ENCODE measurements at regions not wholly inside any gene's neighbourhood (a gene's known extent, or its start where the extent isn't known, plus 50 kb on each side); places are given as distances from the start of the nearest gene placed in this dataset.
A peak's percentile ranks its signal among the peaks of the same experiment; 100 is the strongest.

DNA sequence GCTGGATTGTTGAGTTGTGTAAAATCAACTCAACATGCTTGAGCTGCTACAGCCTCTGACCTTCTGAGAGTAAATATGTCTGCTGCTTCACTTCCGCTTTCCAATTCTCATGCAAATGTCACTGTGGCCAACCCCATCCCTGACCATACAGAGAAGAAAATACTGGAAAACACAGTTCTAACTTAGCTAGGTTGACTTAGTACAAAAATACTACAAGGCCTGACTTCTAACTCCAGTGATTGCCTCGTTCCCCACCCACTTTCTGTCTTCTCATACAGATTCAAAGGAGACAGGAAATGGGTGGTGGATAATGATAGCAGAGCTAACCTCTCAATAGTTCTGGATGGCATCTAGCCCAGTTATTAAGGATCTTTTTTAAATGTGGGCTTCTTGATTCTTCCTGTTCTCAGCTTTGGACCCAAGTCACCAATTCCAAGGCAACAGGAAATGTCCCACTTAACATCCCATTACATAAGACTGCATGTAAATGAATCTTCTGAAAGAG is 226.6 kb upstream of the SLC24A2 start:
- Histone ChIP-seq H3K9me2 (ENCODE audit: low read depth, low read length) (no peaks in the 10 kb centered on the region), H3K4me3 (ENCODE audit: low read depth, low read length, poor library complexity, severe bottlenecking) (no peak overlapping the region), H3K4me1 (ENCODE audit: insufficient read depth, low read length, severe bottlenecking) (peaks cover 7% of the 10 kb centered on the region), H3K36me3 (ENCODE audit: insufficient read depth, low read length) (no peaks in the 10 kb centered on the region), H3K9ac (ENCODE audit: low read length) (no peak overlapping the region), H3K27ac (ENCODE audit: low read depth, low read length, poor library complexity, severe bottlenecking) (no peak overlapping the region), H3K27me3 (ENCODE audit: insufficient read depth, low read length) (no peaks in the 10 kb centered on the region), H4K20me1 (ENCODE audit: insufficient read depth, low read length) (no peaks in the 10 kb centered on the region), H3F3A (ENCODE audit: insufficient read depth, low read length) (no peaks in the 10 kb centered on the region), H3K4me2 (ENCODE audit: low read length) (0 out of 2 replicates have a peak overlapping the region, but pooled peaks have one; percentile 4), H3K9me3 (ENCODE audit: low read length) (0 out of 2 replicates have a peak, but pooled peaks cover 3% of the 10 kb centered on the region), H2AFZ (ENCODE audit: low read length) (peak overlapping the region; percentile 3; the same call in 1 of the 2 replicates), H3K79me2 (ENCODE audit: insufficient read depth, low read length) (no peaks in the 10 kb centered on the region)
- no peak for TF ChIP-seq EZH2 (IDR thresholded peaks at IDR 0.05; ENCODE audit: borderline replicate concordance, low read length)
- TF ChIP-seq, protein P1, sequence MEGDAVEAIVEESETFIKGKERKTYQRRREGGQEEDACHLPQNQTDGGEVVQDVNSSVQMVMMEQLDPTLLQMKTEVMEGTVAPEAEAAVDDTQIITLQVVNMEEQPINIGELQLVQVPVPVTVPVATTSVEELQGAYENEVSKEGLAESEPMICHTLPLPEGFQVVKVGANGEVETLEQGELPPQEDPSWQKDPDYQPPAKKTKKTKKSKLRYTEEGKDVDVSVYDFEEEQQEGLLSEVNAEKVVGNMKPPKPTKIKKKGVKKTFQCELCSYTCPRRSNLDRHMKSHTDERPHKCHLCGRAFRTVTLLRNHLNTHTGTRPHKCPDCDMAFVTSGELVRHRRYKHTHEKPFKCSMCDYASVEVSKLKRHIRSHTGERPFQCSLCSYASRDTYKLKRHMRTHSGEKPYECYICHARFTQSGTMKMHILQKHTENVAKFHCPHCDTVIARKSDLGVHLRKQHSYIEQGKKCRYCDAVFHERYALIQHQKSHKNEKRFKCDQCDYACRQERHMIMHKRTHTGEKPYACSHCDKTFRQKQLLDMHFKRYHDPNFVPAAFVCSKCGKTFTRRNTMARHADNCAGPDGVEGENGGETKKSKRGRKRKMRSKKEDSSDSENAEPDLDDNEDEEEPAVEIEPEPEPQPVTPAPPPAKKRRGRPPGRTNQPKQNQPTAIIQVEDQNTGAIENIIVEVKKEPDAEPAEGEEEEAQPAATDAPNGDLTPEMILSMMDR (IDR thresholded peaks at IDR 0.05; ENCODE audit: low read length), result no peak

DNA sequence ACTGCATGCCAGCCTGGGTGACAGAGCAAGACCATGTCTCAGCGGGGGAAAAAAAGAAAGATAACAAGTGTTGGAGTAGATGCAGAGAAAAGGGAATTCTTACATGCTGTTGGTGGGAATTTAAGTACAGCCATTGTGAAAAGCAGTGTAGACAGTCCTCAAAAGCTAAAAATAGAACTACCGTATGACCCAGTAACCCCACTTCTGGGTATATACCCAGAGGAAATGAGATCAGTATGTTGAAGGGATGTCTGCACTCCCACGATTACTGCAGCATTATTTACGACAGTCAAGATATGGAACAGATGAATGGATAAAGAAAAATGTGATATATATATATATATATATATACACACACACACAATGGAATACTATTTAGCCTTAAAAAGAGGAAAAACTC is 225.3 kb upstream of the SLC24A2 start:
- H3K27me3 ChIP-seq (ENCODE audit: insufficient read depth, low read length), result no peaks in the 10 kb centered on the region
- no peaks in the 10 kb centered on the region for H3K9me2 ChIP-seq (ENCODE audit: low read depth, low read length)
- H3K9me3 ChIP-seq (ENCODE audit: low read length), result 0 out of 2 replicates have a peak, but pooled peaks cover 3% of the 10 kb centered on the region
- no peak overlapping the region for H2AFZ ChIP-seq (ENCODE audit: low read length)
- H3K4me3 ChIP-seq (ENCODE audit: low read depth, low read length, poor library complexity, severe bottlenecking), result no peak overlapping the region
- no peaks in the 10 kb centered on the region for H4K20me1 ChIP-seq (ENCODE audit: insufficient read depth, low read length)
- H3K27ac ChIP-seq (ENCODE audit: low read depth, low read length, poor library complexity, severe bottlenecking), result no peak overlapping the region
- H3F3A ChIP-seq (ENCODE audit: insufficient read depth, low read length), result no peaks in the 10 kb centered on the region
- no peaks in the 10 kb centered on the region for H3K36me3 ChIP-seq (ENCODE audit: insufficient read depth, low read length)
- TF ChIP-seq, protein P1 (IDR thresholded peaks at IDR 0.05; ENCODE audit: low read length), result no peak
- no peak for TF ChIP-seq EZH2 (IDR thresholded peaks at IDR 0.05; ENCODE audit: borderline replicate concordance, low read length)
- no peak overlapping the region for H3K9ac ChIP-seq (ENCODE audit: low read length)
- H3K4me2 ChIP-seq (ENCODE audit: low read length), result no peak overlapping the region
- H3K79me2 ChIP-seq (ENCODE audit: insufficient read depth, low read length), result no peaks in the 10 kb centered on the region
- H3K4me1 ChIP-seq (ENCODE audit: insufficient read depth, low read length, severe bottlenecking), result peaks cover 7% of the 10 kb centered on the region

DNA sequence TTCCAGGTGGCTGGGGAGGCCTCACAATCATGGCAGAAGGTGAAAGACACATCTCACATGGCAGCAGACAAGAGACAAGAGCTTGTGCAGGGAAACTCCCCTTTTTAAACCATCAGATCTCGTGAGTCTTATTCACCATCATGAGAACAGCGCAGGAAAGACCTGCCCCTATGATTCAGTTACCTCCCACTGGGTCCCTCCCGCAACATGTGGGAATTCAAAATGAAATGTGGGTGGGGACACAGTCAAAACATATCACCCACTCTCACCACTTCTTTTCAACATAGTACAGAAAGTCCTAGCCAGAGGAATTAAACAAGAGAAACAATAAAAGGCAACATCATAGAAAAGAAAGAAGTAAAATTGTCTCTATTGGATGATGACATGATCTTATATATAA is 223.4 kb upstream of the SLC24A2 start:
- Histone ChIP-seq H3K4me1 (ENCODE audit: insufficient read depth, low read length, severe bottlenecking) (peaks cover 7% of the 10 kb centered on the region), H3K79me2 (ENCODE audit: insufficient read depth, low read length) (no peaks in the 10 kb centered on the region), H3F3A (ENCODE audit: insufficient read depth, low read length) (no peaks in the 10 kb centered on the region), H3K27ac (ENCODE audit: low read depth, low read length, poor library complexity, severe bottlenecking) (no peak overlapping the region), H3K9me3 (ENCODE audit: low read length) (0 out of 2 replicates have a peak, but pooled peaks cover 3% of the 10 kb centered on the region), H3K9me2 (ENCODE audit: low read depth, low read length) (no peaks in the 10 kb centered on the region), H4K20me1 (ENCODE audit: insufficient read depth, low read length) (no peaks in the 10 kb centered on the region), H3K27me3 (ENCODE audit: insufficient read depth, low read length) (no peaks in the 10 kb centered on the region), H3K9ac (ENCODE audit: low read length) (no peak overlapping the region), H2AFZ (ENCODE audit: low read length) (no peak overlapping the region), H3K36me3 (ENCODE audit: insufficient read depth, low read length) (no peaks in the 10 kb centered on the region), H3K4me3 (ENCODE audit: low read depth, low read length, poor library complexity, severe bottlenecking) (no peak overlapping the region), H3K4me2 (ENCODE audit: low read length) (no peak overlapping the region)
- TF ChIP-seq, protein P1 (IDR thresholded peaks at IDR 0.05; ENCODE audit: low read length), result no peak
- no peak for TF ChIP-seq EZH2 (IDR thresholded peaks at IDR 0.05; ENCODE audit: borderline replicate concordance, low read length)
